HG03442 (cell line): ENCODE measurements at regions not wholly inside any gene's neighbourhood (a gene's known extent, or its start where the extent isn't known, plus 50 kb on each side); places are given as distances from the start of the nearest gene placed in this dataset.
"Not testable (repeated sequence)": the region's sequence is repeated elsewhere in the genome, so short reads cannot be mapped to it uniquely, and the experiment has no call there.

Experiments used
- ATAC-seq: cut with Tn5 transposase; IDR thresholded peaks from one replicate; pipeline ENCODE4 v1.9.1; 2021; ENCODE audit warnings: mild to moderate bottlenecking, moderate library complexity; ENCODE audit not compliant: unreplicated experiment

DNA sequence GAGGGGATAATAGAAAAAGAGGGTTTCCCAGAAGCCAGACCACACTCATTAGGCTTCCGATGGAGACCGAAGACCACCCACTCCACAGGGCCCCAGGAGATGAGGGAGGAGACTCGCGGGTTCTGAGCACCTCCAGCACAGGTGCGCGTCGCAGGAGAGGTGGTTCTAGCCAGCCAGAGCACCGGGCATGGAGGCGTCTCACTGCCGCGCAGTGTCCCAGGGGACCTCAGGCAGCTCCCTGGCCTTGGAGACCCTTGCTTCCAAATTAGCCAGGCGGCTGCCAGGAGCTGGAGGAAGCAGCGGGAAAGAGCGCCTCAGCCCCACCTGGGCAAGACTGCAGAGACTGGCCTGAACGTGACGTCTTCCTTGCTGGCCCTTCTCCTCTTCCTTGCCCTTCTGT, 115.4 kb upstream of the FBXL7 start:
- no peak for ATAC-seq

DNA sequence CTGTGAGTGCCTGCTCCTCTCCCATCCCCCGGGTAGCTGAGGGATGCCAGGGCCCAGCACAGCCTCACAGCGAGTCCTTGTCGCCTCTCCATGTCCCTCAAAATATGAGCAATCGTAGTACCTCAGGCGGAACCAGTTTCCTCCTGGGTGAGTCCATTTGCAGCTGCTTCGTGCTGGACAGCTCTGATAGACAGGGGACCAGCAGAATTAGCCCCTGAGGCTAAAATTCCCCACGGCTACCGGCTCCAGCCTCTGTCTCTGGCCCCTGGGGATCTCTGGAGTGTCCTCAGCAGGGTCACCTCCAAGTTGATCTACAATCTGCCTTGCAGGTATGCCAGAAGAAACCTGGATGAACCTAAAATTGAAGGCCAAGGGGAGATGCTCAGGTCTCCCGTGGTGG, 115.8 kb upstream of the FBXL7 start:
- ATAC-seq = no peak

DNA sequence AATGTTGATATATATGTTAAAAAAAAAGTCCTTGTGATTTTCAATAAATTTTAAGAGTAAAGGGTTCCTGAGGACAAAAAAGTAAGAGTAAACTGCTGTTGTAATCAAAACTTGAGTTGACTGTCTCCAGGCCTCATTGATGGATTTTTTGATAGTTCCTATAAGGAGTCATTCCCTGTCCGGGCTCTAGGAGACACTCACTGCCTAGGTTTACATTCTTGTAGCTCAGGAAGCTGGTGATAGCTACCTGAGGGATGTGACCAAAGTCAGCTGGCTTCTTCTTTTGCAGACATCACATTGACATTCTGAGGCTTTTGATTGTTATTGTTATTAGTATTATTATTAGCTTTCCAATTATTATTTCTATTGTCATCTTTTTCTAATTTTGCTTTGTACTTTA, 116.5 kb upstream of the FBXL7 start:
- ATAC-seq = no peak

DNA sequence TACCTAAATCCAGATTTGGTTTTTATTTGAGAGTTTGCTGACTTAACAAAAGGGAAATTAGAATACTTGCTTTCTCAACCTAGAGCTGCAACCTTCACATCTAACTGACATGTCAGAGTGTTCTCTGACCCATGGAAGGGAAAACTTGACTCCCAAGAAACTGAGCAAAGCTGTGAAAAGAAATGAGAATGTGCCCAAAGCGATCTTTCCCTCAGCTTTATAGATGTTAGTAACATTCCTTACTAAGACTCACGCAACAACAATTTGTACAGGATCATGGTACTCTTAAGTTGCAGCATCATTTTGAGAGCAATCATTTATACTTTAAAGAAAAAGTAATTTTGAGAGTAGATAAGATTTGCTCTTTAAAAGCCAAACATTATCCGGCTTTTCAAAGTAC, 117.0 kb upstream of the FBXL7 start:
- ATAC-seq = no peak

DNA sequence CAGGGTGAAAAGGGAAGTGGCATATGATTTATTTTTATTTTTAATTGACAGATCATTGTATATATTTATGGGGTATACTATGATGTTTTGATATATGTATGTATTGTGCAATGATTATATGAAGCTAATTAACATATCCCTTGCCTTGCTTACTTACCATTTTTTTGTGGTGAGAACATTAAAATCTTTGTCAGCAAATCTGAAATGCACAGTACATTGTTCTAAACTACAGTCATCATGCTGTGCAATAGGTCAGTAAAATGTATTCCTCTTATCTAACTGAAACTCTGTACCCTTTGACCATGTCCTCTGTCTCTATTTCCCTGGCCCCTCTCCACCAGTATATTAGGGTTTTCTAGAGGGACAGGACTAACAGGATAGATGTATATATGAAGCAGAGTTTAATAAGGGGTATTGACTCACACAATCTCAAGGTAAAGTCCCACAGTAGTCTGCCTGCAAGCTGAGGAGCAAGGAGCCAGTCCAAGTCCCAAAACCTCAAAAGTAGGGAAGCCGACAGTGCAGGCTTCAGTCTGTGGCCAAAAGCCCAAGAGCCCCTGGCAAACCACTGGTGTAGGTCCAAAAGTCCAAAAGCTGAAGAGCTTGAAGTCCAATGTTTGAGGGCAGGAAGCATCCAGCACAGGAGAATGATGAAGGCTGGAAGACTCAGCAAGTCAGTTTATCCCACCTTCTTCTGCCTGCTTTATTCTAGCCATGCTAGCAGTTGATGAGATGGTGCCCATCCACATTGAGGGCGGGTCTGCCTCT, 122.2 kb upstream of the FBXL7 start:
- no peak for ATAC-seq

DNA sequence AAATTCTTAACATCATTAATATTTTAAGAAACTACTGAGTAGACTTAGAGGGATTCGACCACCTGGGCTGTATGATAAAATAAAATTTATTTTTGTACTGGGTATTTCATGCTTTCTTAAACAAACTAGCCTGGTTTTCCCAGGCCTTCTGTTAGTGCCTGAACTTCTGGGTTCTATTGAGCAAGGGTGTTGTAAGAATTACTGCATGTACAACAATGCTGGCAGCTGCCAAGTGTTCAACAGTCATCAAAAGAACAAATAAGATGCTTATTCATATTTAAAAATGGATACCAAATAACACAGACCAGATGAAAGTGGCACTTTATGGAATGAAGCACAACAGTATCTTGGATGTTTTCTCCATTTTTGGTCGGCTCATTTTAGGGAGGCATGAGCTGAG, 123.2 kb upstream of the FBXL7 start:
- no peak for ATAC-seq

DNA sequence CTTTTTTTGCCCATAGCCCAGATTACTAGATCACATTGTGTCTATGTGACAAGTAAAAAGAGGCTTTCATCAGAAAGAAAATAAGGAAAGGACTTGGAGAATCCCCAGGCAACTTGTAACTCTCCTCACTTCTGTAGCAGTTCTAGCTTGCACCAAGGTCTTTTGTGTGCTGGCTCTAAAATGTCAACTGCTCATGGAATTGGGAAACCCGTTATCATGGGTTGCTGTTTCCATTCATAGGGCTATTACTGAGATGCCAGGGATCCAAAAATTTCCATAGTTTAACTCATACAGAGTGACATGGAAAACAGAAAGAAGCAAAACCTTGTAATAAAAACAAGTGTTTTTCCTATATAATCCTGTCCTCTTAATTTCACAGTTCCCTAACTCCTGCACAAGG, 123.9 kb upstream of the FBXL7 start:
- no peak for ATAC-seq

DNA sequence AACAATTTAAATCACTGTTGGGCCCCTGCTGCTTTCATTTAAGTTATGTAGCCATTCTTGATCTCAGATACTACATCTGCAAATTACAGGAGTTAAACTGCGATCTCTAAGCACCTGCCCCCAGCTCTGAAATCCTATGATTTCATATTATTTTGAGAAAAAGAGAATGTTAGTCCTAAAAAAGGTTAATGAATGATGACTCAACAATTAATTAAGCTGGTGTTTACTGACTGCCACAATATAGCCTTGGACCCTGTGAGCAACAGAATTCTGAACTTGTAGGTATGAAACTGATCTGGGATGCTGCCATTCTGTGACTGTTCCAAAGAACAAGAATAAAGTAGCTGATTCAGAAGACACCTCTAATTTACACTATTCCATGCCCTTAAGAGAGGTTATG, 124.4 kb upstream of the FBXL7 start:
- no peak for ATAC-seq

DNA sequence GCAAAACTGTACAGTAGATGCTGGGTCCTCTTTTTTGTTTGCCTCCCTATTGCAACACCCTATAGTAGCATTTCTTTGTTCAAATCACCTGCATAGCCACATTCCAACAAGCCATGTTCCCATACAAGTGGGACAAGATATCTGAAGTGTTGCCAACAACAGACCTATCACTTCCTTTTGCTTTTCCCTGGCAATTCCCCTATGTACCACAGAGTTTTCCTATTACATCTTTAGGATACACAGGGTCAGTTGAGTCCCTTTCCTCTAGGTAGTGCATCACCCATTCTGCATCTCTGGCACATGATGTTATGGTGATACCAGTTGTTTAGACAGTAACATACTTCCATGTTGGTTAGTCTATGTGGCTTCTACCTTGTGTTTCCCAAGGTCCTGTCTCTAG, 125.1 kb upstream of the FBXL7 start:
- no peak for ATAC-seq

DNA sequence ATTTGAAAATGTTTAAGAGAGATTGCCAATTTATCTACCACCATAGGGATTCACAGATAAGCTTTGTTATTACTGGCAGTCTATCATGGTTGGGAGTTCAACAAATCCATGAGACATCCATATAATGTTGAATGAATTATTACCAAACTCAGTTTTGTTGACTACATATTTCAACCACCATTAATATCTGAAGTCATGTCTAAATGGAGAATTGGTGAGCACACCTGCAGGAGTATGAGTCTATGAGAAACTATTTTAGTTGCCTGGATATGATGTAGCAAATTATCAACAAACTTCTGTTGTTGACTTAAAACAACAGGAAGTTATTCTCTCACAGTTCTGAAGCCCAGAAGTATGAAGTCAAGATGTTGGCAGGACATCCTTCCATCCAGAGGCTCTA, 126.8 kb upstream of the FBXL7 start:
- ATAC-seq = no peak

DNA sequence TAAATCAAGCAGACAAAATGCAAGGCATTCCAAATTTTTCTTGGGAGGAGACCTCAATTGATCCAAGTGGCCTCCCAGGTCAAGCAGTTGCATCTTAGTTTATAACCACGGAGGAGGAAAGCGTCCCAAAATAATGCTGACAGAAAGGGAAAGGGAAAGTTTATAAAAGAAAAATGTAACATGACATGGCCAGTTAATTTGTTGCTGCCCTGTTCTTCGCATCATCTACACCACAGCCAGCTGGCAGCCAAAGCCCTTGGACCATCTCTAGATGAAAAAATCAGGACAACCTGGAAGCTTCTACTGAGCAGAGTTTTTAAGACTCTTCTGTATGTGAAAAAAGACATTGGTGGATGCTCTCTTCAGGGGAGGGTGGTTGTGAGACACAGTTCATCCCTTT, 128.8 kb upstream of the FBXL7 start:
- no peak for ATAC-seq

DNA sequence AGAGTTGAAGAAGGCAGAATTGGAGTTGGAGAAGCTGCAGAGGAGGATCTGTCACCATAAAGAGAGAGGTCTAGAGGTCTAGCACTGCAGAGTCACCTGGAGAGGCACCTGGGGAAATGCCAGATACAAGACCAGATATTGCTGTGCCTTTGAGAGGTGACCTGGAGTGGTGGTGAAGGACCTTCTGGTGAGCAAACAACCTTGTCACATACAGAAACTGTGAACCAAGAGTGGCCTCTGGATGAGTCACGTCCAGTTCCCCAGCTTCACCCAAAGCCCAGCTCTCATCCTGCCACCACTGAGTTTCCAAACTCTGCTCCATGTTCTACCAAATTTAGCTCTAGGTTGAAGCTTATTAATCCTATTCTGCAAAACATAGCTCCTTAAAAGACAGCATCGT, 131.1 kb upstream of the FBXL7 start:
- no peak for ATAC-seq

DNA sequence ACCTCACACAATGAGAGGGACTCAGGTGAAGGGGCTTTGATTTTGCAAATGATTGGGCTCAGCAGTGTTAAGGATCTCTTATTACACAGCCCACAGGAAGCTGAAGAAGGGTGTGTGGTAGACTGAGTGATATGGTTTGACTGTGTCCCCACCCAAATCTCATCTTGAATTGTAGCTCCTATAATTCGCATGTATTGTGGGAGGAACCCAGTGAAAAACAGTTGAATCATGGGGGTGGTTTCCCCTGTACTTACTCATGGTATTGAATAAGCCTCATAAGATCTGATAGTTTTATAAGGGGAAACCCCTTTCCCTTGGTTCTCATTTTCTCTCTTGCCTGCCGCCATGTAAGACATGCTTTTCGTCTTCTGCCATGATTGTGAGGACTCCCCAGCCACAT, 132.5 kb upstream of the FBXL7 start:
- no peak for ATAC-seq

DNA sequence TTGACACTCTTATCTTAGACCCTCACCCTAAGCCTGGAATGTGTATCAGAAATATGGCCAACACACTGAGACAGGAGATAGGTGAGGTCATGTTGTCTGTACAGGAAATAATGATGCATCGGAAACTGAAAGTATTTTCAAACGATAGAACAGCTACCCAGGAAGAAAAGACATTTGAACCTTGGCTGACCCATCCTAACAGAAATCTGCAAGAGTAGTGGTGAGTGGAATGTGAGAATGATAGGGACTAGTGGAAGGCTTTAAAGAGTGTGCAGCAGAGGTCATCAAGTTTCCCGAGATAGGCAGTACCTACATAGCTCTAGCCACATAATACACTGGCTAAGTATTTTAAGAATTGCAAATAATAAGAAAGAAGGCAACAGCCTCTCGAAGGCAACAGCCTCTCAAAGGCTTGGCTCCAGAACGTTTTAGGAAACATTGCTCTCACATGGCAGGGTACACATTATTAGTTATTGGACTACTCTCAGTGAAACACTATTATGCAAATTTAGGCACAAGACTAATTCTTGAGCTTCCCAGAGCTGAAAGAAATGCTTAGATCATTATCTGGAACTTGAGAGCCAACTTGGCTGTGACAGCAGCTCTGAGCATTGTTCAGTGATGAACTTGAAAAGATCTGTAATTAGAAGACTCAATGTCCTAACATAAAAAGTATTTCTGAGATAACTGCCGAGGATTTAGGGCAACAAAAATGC, 133.1 kb upstream of the FBXL7 start:
- no peak for ATAC-seq

DNA sequence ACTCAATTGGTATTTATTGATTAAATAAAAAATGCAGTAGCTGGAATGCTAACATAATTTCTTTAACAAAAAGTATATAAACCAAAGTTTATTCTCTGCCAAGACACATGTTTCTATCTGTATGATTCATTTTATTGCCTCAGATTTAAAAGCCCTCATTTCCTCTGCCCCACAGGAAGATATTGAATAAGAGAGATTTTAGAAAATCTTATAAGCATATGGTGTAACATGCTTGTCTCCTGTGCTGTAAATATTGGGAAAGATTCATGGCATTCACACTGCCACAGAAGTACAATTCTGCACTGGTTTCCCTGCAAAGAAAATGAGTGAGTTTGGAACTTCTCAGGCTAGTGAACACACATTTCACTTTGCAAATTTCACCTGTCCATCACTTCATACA, 134.9 kb upstream of the FBXL7 start:
- ATAC-seq = no peak

DNA sequence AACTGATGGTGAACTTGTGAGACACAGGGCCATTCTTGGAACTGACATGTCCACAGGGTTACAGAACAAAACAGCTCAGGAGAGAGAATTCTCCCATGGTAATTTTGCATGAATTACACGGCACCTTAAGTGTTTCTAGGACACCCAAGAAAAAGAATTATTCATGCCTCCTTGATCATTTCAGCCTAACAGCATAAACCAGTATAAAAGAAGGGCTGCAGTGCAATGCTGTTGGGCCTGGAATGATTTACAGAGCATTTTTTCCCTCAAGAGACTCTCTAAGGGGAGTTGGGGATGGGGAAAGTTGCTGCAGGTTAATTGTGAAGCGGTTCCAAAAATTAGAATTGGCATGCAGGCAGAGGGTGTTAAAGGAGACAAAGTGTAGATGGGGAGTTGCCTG, 136.4 kb upstream of the FBXL7 start:
- ATAC-seq = no peak

DNA sequence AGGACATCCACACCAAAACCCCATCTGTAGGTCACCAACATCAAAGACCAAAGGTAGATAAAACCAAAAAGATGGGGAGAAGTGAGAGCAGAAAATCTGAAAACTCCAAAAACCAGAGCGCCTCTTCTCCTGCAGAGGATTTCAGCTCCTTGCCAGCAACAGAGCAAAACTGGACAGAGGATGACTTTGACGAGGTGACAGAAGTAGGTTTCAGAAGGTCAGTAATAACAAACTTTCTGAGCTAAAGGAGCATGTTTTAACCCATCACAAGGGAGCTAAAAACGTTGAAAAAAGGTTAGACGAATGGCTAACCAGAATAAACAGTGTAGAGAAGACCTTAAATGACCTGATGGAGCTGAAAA, 142.9 kb upstream of the FBXL7 start:
- not testable (repeated sequence) for ATAC-seq

DNA sequence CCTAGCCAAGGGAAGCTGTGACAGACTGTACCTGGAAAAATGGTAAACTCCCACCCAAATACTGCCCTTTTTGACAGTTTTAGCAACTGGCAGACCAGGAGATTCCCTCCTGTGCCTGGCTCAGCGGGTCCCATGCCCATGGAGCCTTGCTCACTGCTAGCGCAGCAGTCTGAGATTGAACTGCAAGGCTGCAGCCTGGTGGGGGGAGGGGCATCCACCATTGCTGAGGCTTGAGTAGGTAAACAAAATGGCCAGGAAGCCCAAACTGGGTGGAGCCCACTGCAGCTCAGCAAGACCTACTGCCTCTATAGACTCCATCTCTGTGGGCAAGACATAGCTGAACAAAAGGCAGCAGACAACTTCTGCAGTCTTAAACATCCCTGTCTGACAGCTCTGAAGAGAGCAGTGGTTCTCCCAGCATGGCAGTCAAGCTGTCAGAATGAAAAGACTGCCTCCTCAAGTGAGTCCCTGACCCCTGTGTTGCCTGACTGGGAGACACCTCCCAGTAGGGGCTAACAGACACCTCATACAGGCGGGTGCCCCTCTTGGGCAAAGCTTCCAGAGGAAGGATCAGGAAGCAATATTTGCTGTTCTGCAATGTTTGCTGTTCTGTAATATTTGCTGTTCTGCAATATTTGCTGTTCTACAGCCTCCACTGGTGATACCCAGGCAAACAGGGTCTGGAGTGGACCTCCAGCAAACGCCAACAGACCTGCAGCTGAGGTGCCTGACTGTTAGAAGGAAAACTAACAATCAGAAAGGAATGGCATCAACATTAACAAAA, 143.5 kb upstream of the FBXL7 start:
- not testable (repeated sequence) for ATAC-seq

DNA sequence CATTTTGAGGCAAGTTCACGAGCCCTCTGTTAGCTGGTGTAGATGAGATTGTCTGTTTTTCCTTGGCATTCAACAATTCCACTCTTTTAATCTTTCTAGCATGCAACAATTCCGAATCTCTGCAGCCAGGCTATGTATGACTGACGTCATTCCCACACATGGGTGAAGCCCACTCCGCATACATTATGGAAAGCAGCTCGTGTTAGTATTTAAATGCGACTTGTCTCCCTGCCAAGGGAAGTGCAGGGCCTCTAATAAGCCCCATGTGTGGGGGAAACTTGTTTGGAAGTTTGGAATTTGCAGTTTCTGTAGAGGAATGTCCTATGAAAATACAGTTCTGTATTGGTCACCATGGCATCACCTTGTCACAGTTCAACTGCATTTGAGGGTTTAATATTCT, 146.0 kb upstream of the FBXL7 start:
- ATAC-seq = no peak

DNA sequence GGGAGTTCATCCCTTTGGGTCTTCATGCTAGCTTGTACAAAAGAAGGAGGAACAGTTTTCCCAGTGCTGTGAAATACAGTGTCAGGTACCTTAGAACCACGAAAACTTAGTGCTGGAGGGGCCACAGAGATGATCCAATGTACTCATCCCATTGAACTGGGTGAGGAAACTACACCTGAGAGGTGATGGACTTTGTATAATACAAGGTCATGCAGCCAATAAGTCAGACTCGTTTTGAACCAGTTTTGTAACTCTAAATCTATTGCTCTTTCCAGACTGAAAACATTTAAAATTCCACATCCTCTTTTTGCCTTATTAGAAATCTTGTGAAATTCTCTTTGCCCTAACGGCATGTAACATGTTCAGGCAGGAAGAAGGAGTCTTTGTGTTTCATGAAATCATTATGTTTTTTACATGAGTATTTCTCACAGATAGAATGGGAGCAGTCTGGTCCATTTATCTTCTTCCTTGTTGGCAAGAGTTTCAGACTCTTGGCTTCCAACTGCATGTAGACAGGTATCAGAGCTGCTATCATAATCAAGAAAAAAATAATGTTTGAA, 146.8 kb upstream of the FBXL7 start:
- ATAC-seq = no peak

DNA sequence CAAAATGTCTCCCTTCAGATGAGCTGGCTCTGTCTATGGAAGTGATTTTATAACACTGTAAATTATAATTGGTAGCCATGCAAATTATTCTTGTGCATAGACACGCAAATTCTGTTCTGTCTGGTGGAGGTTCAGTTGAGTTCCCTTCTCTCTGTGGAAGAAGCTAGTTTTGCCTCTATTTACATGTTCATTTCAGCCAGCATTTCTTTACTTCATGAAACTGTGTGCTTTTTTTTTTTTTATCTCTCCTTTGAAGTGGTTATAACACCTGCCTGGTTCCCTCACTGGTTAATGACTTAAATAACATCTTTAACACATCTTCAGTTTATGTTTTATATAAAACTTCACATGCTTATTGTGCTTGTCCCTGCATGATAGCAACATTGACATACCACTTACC, 149.4 kb upstream of the FBXL7 start:
- no peak for ATAC-seq

DNA sequence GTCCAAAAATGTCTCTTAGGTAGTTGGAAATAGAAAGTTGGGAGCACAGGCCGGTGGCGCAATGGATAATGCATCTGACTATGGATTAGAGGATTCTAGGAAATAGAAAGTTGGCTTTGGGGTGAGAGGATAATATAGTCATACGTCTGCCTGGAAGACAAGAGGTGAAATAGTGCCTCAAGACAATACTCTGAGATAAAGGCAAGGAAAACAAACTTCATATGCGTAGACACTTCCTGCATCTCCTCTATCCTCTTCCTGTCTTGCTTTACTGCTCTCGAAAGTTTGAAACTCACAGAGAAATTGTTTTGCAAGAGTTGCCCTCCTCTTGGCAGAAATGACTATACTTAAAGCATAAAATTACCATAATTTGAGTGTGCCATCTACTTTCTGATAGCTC, 153.2 kb upstream of the FBXL7 start:
- ATAC-seq = no peak
